Aorta (tissue), 5 donors: ENCODE measurements at regions not wholly inside any gene's neighbourhood (a gene's known extent, or its start where the extent isn't known, plus 50 kb on each side); places are given as distances from the start of the nearest gene placed in this dataset.

Source experiments
- ATAC-seq: fragments of 200-7000 bp; cut with Tn5 transposase; one replicate; pipeline ENCODE4 v1.9.1; 2022; ENCODE audit warnings: moderate library complexity; ENCODE audit not compliant: low FRiP score
- DNase-seq, 2 donors: peaks; one replicate each; pipeline ENCODE4 v3.0.0-alpha.2; 2020
- H3K27ac ChIP-seq, 2 donors: one replicate each; pipeline ENCODE4 v1.5.1; 2013; ENCODE audit warnings: low read length in 2 of 2, mild to moderate bottlenecking in 2 of 2, moderate library complexity in 2 of 2, control low read depth in 1 of 2, inconsistent platforms in 1 of 2, low read depth in 1 of 2
- H3K27me3 ChIP-seq, 2 donors: one replicate each; pipeline ENCODE4 v1.6.1; 2013; ENCODE audit warnings: control low read depth in 1 of 2, low read length in 1 of 2, mild to moderate bottlenecking in 1 of 2, moderate library complexity in 1 of 2; ENCODE audit not compliant: insufficient read depth in 2 of 2, control insufficient read depth in 1 of 2
- H3K36me3 ChIP-seq, 2 donors: one replicate each; pipeline ENCODE4 v1.6.1; 2013; ENCODE audit warnings: control low read depth in 1 of 2, low read length in 1 of 2, mild to moderate bottlenecking in 1 of 2; ENCODE audit not compliant: insufficient read depth in 2 of 2, control insufficient read depth in 1 of 2
- H3K4me1 ChIP-seq, 2 donors: one replicate each; pipeline ENCODE4 v1.6.1; 2013; ENCODE audit warnings: low read length in 2 of 2, control low read depth in 1 of 2, mild to moderate bottlenecking in 1 of 2, moderate library complexity in 1 of 2; ENCODE audit not compliant: insufficient read depth in 2 of 2, control insufficient read depth in 1 of 2
- H3K4me3 ChIP-seq, 2 donors: one replicate each; pipeline ENCODE4 v1.5.1; 2013; ENCODE audit warnings: low read length in 2 of 2, control low read depth in 1 of 2, mild to moderate bottlenecking in 1 of 2
- H3K9me3 ChIP-seq: one replicate; pipeline ENCODE4 v1.6.1; 2013; ENCODE audit warnings: mild to moderate bottlenecking, low read length; ENCODE audit not compliant: control insufficient read depth
- WGBS, 2 donors: extraction: QIAGEN DNeasy Blood & Tissue Kit; methylation state at CpG; one replicate each; pipeline ENCODE4 v1.1.7; 2013; 5-methylcytosine and 5-hydroxymethylcytosine counted together
- intact Hi-C, 2 donors: fragments of 100-400 bp; cut with DNase I; formaldehyde crosslinking; loops; one replicate each; pipeline versions ENCODE4 v1.14.2 to v1.15.0; 2022
- donor health status: healthy with polysubstance abuse.
- donor health status: Bipolar disorder and iron deficiency.
- donor health status: DM: no; HTN: no; CAD: no.
- donor health status: DM: no; HTN: no; CAD: no.
- donor health status: DM: yes; HTN: yes; CAD: no.

DNA sequence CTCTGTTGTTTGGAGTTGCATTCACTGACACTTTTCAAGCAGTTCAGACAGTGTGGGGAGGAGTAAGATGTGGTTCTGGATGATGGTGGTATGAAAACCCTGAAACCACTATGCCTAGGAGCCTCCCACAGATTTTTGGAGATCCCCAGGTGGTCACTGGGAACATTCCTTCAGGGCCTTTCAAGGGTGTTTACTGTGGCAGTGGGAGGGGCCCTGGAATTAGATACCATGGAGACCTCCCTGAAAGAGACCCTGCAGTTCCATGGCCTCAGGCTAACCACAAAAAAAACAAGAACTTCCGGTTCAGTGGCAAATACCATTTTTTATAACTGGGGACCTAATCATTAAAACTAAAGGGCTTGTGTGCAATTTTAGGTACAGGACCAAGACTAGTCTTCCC, 79.9 kb downstream of the TMEM100 start:
- no peak for ATAC-seq
- Histone ChIP-seq H3K27ac (no peak overlapping the region), H3K4me3 (no peak overlapping the region), H3K9me3 (no peaks in the 10 kb centered on the region), H3K27me3 (peaks cover 0 to 3% of the 10 kb centered on the region in 2 donors), H3K4me1 (peaks cover 0 to 2% of the 10 kb centered on the region in 2 donors), H3K36me3 (no peaks in the 10 kb centered on the region)
- intact Hi-C loops, result no loop called here
- no peak for DNase-seq
- 52 to 64% methylated on average over 1 of the region's 1 CpG for WGBS, 2 donors

DNA sequence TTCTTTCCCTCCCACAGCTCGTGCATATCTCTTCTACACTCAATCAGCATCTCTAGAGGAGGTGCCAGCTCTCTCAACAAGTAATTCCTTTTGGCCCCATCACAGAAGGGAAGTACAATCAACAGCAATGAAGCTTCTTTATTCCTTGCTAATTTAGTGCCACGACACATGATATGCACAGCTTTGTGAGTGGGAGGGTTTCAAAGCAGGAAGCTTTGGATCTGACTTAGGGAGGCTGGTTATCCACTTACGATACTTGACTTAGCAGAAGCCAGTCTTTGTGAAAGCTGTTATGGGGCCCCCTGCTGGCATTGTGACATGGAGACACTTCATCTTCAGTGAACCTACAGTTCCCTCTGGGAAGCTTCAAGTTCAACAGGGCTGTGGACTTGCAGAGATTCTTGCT, 81.0 kb downstream of the TMEM100 start:
- H3K4me3 ChIP-seq, result no peak overlapping the region
- H3K4me1 ChIP-seq, result peaks cover 0 to 2% of the 10 kb centered on the region in 2 donors
- peak; percentile 65 for ATAC-seq
- intact Hi-C loops, result no loop called here
- H3K9me3 ChIP-seq, result no peaks in the 10 kb centered on the region
- peaks cover 0 to 3% of the 10 kb centered on the region in 2 donors for H3K27me3 ChIP-seq
- H3K27ac ChIP-seq, result no peak overlapping the region
- peak in 1 of 2 donors; percentile 75 for DNase-seq
- no peaks in the 10 kb centered on the region for H3K36me3 ChIP-seq
- 28 to 36% methylated on average over 3 of the region's 3 CpGs for WGBS, 2 donors

DNA sequence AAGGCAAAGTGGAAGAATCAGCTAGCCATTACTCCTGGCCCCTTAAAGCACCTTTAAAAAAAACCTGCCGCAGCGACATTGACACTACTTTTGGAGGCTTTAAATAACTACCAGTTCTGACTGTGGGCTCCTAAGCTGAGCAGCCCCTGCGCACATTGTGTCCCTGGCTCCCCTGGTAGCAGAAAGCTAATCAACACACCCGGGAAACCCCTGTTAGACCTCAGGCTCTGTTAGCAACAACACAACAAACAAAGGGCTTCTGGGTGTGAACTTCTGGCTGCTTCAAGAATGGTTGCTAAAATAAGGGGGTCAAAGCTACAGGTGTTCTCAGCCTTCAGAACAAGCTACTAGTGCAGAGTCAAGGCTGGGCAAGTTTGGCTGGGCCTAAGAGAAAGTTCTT, 83.6 kb downstream of the TMEM100 start:
- H3K4me1 ChIP-seq, result peaks cover 0 to 2% of the 10 kb centered on the region in 2 donors
- no peaks in the 10 kb centered on the region for H3K36me3 ChIP-seq
- intact Hi-C loops, result loop anchor here in 1 of 2 donors (10.0 kb wide), 1 partner anchor 94 kb away; no protein-coding TSS in a partner anchor
- H3K27ac ChIP-seq, result no peak overlapping the region
- 70 to 72% methylated on average over 4 of the region's 4 CpGs for WGBS, 2 donors
- ATAC-seq (no peak), DNase-seq (no peak)
- H3K9me3 ChIP-seq, result no peaks in the 10 kb centered on the region
- H3K27me3 ChIP-seq, result no peaks in the 10 kb centered on the region
- no peak overlapping the region for H3K4me3 ChIP-seq

DNA sequence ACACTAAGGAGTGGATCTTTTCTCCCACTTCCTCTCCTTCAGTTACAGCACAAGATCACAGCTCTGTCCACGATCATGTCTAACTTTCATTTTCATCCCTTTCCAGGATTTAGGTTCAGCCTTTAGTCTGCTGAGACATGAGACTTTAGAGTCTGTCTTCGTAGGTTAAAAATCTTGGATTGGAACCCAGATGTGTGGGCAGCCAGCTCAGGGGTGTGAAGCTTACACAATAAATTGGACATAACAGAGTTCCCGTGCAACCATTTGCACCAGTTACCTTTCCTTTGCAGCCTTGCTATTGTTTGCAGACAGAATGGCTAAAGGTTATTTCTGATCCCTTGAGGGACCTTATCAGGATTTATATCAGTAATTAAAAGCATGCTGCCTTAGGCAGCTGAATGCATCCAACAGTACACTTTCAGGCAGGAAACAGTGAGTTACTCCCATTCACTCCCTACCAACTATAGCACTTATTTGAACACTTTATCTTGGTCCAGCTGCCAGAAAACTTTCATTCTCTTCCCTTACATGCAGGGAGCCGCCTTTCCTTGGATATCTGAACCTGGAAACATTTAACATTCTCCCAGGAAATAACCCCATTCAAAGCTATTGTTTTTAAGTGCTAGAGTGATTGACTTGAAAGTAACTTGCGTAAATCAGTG, 87.3 kb downstream of the TMEM100 start:
- Histone ChIP-seq H3K4me3 (no peak overlapping the region), H3K27me3 (no peaks in the 10 kb centered on the region), H3K27ac (no peak overlapping the region), H3K4me1 (peaks cover 0 to 2% of the 10 kb centered on the region in 2 donors), H3K9me3 (no peaks in the 10 kb centered on the region), H3K36me3 (no peaks in the 10 kb centered on the region)
- intact Hi-C loops, result loop anchor here in 1 of 2 donors (10.0 kb wide), 1 partner anchor 91 kb away; no protein-coding TSS in a partner anchor
- WGBS, 2 donors, result 34% methylated on average over 5 of the region's 5 CpGs
- DNase-seq (no peak), ATAC-seq (no peak)

DNA sequence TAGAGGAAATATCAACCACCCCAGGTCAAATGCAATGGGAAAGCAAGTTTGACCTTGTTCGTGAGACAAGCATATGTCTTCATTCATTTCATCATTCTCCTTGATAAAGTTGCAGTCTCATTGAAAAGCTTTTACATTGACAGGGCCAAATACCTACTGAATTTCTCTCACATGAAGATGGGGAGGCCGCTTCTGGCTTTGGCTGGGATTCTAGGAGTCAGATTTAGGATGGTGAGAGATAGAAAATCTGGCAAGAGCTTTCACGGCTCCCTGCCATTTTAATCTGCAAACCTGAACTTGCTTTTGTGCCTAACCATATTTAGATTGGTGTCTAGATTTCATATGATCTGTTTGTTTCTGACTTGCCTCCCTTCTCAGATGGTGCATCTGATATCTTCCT, 88.0 kb downstream of the TMEM100 start:
- Histone ChIP-seq H3K4me3 (no peak overlapping the region), H3K36me3 (no peaks in the 10 kb centered on the region), H3K27me3 (no peaks in the 10 kb centered on the region), H3K4me1 (peaks cover 0 to 2% of the 10 kb centered on the region in 2 donors), H3K9me3 (no peaks in the 10 kb centered on the region), H3K27ac (no peak overlapping the region)
- no peak for ATAC-seq
- DNase-seq, result no peak
- 85 to 91% methylated on average over 3 of the region's 3 CpGs for WGBS, 2 donors
- intact Hi-C loops, result loop anchor here in 1 of 2 donors (10.0 kb wide), 1 partner anchor 90 kb away; no protein-coding TSS in a partner anchor

DNA sequence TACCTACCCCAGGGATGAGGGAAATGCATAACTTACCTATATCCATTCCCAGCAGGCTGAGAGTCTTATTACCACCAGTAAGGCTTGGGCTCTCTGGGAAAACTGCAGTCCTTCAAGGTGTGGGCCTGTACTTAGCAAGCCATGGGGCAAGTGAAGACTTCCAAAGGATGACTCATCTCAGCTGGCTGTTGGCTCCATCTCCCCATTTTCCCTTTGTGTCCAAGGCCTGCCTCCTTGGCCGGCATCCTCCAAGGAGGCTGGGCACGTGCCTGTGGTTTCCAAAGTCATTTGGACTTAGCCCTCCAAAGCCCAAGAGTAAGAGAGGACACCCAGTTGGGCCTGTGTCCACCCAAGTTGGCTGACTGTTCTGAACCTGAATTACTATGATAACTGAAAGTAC, 89.8 kb downstream of the TMEM100 start:
- Histone ChIP-seq H3K4me3 (no peak overlapping the region), H3K36me3 (no peaks in the 10 kb centered on the region), H3K9me3 (no peaks in the 10 kb centered on the region), H3K27ac (no peak overlapping the region), H3K27me3 (no peaks in the 10 kb centered on the region), H3K4me1 (no peaks in the 10 kb centered on the region)
- intact Hi-C loops, result loop anchor here in 1 of 2 donors (10.0 kb wide), 1 partner anchor 88 kb away; no protein-coding TSS in a partner anchor
- DNase-seq (no peak), ATAC-seq (no peak)
- 44 to 63% methylated on average over 2 of the region's 2 CpGs for WGBS, 2 donors

DNA sequence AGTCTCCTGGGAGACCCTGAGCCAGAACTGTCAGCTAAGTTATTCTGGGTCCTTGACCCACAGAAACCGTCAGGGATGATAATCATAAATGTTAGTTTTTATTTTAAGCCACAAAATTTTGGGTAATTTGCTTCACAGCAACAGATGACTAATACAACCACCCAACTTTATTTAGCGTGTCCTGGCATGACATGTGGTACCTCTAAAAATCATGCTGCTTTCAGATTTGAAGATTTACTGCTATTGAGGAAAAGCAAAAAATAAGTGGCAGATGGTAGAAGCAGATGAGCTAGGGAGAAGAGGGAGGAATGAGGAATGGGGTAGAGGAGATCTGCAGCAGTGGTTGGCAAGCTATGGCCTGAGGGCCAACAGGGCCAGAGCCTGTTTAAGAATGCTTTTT, 90.4 kb downstream of the TMEM100 start:
- 56 to 64% methylated on average over 2 of the region's 2 CpGs for WGBS, 2 donors
- Histone ChIP-seq H3K27ac (no peak overlapping the region), H3K27me3 (no peaks in the 10 kb centered on the region), H3K4me3 (no peak overlapping the region), H3K4me1 (no peaks in the 10 kb centered on the region), H3K36me3 (no peaks in the 10 kb centered on the region), H3K9me3 (no peaks in the 10 kb centered on the region)
- DNase-seq (no peak), ATAC-seq (no peak)
- intact Hi-C loops, result loop anchor here in 1 of 2 donors (10.0 kb wide), 1 partner anchor 87 kb away; no protein-coding TSS in a partner anchor

DNA sequence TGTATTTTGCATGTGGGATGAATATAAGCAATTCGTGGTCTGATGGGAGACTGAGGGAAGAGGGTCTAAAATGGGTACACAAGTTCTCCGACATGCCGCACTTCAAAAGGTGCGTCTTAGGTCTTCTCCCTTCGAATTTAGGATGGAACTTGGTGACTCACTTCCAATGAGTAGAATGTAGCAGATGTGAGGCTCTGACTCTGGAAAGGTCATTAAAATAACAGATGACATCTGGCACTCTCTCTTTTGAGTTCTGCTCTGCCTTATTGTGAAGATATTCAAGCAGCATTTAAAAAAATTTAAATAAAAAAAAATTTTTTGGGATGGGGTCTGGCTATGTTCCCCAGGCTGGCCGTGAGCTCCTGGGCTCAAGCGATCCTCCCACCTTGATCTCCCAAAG, 92.7 kb downstream of the TMEM100 start:
- H3K36me3 ChIP-seq, result no peaks in the 10 kb centered on the region

DNA sequence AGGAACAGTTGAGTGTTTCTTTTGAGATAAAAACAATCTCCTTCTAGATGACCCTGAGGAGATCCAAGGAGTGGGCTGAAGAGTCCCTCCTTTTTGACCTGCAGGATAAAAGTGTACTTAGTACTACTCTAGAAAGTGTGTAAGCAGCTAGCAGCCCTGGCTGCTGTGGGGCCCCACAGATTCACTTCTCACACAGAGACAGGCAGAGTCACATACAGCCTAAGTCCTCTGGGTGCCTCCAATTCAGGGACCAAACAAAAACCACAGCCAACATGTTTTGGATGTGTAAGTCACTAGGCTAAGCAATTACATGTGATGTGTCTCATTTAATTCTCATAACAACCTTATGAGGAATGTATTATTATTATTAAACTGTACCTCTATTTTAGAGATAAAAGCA, 97.1 kb downstream of the TMEM100 start:
- H3K27me3 ChIP-seq, result no peaks in the 10 kb centered on the region
- ATAC-seq, result no peak

More for the DNA sequence above, 92.7 kb downstream of the TMEM100 start:
- Histone ChIP-seq H3K4me3 (no peak overlapping the region), H3K4me1 (no peaks in the 10 kb centered on the region), H3K27me3 (no peaks in the 10 kb centered on the region), H3K27ac (no peak overlapping the region), H3K9me3 (no peaks in the 10 kb centered on the region)
- intact Hi-C loops, result loop anchor here in 1 of 2 donors (10.0 kb wide), 1 partner anchor 85 kb away; no protein-coding TSS in a partner anchor
- no peak for DNase-seq
- ATAC-seq, result no peak
- 87 to 88% methylated on average over 7 of the region's 7 CpGs for WGBS, 2 donors

More for the DNA sequence above, 97.1 kb downstream of the TMEM100 start:
- Histone ChIP-seq H3K27ac (no peak overlapping the region), H3K4me1 (no peaks in the 10 kb centered on the region), H3K36me3 (no peaks in the 10 kb centered on the region), H3K9me3 (no peaks in the 10 kb centered on the region), H3K4me3 (no peak overlapping the region)
- intact Hi-C loops, result no loop called here
- no peak for DNase-seq
